Body of pancreas (tissue), 4 donors: ENCODE measurements at regions not wholly inside any gene's neighbourhood (a gene's known extent, or its start where the extent isn't known, plus 50 kb on each side); places are given as distances from the start of the nearest gene placed in this dataset.

Source experiments
- ATAC-seq: fragments of 150-250 bp; one replicate; pipeline ENCODE4 v1.9.1; 2016
- DNase-seq, 4 donors: peaks; one replicate each; pipeline ENCODE4 v3.0.0-alpha.2; 2019
- H3K27ac ChIP-seq, 4 donors: fragments of 200-600 bp; sonication (generic); 1 replicate in 3 of 4; 2 replicates in 1 of 4; pipeline versions ENCODE4 v1.5.1 to v1.6.1; 2016 to 2019; ENCODE audit warnings: mild to moderate bottlenecking in 1 of 4, mixed read lengths in 1 of 4, moderate library complexity in 1 of 4
- H3K27me3 ChIP-seq, 2 donors: fragments of 200-600 bp; sonication (generic); one replicate each; pipeline ENCODE4 v1.6.0; 2016; ENCODE audit warnings: mild to moderate bottlenecking in 1 of 2
- H3K36me3 ChIP-seq, 2 donors: fragments of 200-600 bp; sonication (generic); replicated peaks in 1 of 2; 2 replicates each; pipeline ENCODE4 v1.5.1; 2016; ENCODE audit warnings: low read depth in 2 of 2; ENCODE audit not compliant: insufficient read depth in 1 of 2
- H3K4me1 ChIP-seq: fragments of 200-600 bp; sonication (generic); one replicate; pipeline ENCODE4 v1.6.0; 2016
- H3K4me3 ChIP-seq, 2 donors: fragments of 200-600 bp; sonication (generic); 1 replicate in 1 of 2; 2 replicates in 1 of 2; pipeline ENCODE4 v1.5.1; 2016 to 2019
- H3K9me3 ChIP-seq, 3 donors: fragments of 200-600 bp; sonication (generic); 1 replicate in 2 of 3; 2 replicates in 1 of 3; pipeline ENCODE4 v1.5.1; 2016
- POLR2A ChIP-seq, 3 donors: fragments of 450-650 bp; IDR thresholded peaks; one replicate each; pipeline ENCODE4 v1.6.1; 2016; ENCODE audit warnings: antibody characterized with exemption in 3 of 3, mild to moderate bottlenecking in 2 of 3
- WGBS, 2 donors: methylation state at CpG; one replicate each; pipeline ENCODE4 v1.1.5; 2017; 5-methylcytosine and 5-hydroxymethylcytosine counted together
- intact Hi-C: fragments of 100-400 bp; cut with DNase I; formaldehyde crosslinking; loops from one replicate; pipeline ENCODE4 v1.15.1; 2023
- TF ChIP-seq, protein P1 (sequence below), 7 experiments: fragments of 450-650 bp in 4 of 7; fragments of 200-600 bp in 3 of 7; sonication (generic) in 3 of 7; IDR thresholded peaks; one replicate each; pipeline ENCODE4 v1.5.1; 2016 to 2019; ENCODE audit warnings: antibody characterized with exemption in 7 of 7

DNA sequence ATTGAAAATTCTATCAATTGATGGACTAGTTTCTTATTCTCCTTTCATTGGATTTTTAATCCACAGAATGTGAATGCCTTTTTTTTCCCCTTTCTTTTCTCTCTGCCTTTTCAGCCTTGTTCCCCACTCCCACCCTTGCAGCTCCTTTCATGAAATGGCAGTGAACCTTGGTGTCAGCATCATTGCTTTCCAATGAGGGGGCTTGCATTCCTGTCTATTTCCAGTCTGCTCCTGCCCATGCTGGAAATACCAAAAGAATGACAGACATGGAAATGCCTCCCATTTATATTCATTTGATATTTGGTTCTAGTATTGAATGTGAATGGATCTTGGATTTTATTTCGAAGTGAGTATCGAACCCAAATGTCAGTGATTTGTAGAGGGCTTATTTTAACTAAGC lies 162.7 kb upstream of the SGCD start:
- no peaks in the 10 kb centered on the region for H3K36me3 ChIP-seq
- ATAC-seq (no peak), DNase-seq (no peak)
- H3K27me3 ChIP-seq, result no peaks in the 10 kb centered on the region
- TF ChIP-seq, protein P1, sequence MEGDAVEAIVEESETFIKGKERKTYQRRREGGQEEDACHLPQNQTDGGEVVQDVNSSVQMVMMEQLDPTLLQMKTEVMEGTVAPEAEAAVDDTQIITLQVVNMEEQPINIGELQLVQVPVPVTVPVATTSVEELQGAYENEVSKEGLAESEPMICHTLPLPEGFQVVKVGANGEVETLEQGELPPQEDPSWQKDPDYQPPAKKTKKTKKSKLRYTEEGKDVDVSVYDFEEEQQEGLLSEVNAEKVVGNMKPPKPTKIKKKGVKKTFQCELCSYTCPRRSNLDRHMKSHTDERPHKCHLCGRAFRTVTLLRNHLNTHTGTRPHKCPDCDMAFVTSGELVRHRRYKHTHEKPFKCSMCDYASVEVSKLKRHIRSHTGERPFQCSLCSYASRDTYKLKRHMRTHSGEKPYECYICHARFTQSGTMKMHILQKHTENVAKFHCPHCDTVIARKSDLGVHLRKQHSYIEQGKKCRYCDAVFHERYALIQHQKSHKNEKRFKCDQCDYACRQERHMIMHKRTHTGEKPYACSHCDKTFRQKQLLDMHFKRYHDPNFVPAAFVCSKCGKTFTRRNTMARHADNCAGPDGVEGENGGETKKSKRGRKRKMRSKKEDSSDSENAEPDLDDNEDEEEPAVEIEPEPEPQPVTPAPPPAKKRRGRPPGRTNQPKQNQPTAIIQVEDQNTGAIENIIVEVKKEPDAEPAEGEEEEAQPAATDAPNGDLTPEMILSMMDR (IDR thresholded peaks at IDR 0.05), result no peak
- no peak for TF ChIP-seq POLR2A (IDR thresholded peaks at IDR 0.05)
- 45 to 48% methylated on average over 2 of the region's 2 CpGs for WGBS, 2 donors
- intact Hi-C loops, result no loop called here
- no peaks in the 10 kb centered on the region for H3K4me1 ChIP-seq
- no peak overlapping the region for H3K4me3 ChIP-seq
- H3K27ac ChIP-seq, result no peak overlapping the region
- no peaks in the 10 kb centered on the region for H3K9me3 ChIP-seq

DNA sequence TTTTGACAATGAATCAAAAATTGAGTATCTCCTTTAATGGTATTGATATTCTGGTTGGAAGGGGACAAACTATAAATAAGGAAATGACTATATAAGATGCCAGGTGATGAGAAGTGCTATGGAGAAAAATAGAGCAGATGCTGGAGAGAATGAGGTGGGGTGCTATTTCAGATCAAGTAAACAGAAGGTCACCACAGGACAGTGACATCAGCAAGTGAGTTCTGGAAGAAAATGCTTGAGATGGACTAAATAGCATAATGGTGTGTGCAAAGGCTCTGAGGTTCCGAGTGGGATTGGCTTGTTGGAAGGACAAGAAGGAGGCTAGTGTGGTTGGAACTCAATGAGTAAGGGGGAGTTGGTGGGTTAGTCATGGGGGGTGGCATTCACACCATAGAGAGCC lies 157.5 kb upstream of the SGCD start:
- Histone ChIP-seq H3K27ac (no peak overlapping the region), H3K36me3 (no peaks in the 10 kb centered on the region), H3K4me3 (no peak overlapping the region), H3K4me1 (no peaks in the 10 kb centered on the region), H3K27me3 (no peaks in the 10 kb centered on the region), H3K9me3 (no peaks in the 10 kb centered on the region)
- 75 to 77% methylated on average over 1 of the region's 1 CpG for WGBS, 2 donors
- TF ChIP-seq, protein P1 (IDR thresholded peaks at IDR 0.05), result no peak
- TF ChIP-seq POLR2A (IDR thresholded peaks at IDR 0.05), result no peak
- intact Hi-C loops, result no loop called here
- ATAC-seq, result no peak
- DNase-seq, result no peak

DNA sequence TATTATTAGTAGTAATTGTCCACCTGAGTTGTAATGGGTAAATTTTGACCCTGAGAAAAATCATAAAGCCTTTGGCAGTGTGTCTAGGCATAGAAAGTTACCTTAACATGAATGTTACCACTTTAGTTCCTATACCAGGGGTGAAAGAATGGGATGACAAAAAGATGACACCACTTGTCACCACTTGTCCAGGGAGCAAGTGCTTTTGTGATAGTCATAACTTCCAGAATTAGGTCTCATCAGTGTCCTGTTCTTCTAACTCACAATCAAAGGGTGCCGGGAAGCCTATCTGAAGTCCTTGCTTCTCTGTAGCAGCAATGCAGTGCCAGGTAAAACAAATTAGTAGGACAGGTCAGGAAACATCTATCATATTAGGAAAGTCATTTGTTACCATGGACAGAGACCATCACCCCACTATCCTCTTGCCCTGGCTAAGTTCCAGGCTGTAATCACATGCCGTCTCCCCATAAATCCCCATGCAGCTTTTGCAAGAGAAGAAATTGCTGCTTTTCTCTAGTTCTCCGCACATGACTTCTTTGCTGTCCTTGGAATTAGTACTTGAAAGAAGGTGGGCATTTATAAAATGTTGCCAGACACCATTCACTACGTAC lies 156.5 kb upstream of the SGCD start:
- no peaks in the 10 kb centered on the region for H3K9me3 ChIP-seq
- no peak for DNase-seq
- H3K27ac ChIP-seq, result no peak overlapping the region
- no peaks in the 10 kb centered on the region for H3K27me3 ChIP-seq
- H3K4me3 ChIP-seq, result no peak overlapping the region
- H3K36me3 ChIP-seq, result no peaks in the 10 kb centered on the region
- intact Hi-C loops, result no loop called here
- no peak for ATAC-seq
- 78 to 79% methylated on average over 4 of the region's 4 CpGs for WGBS, 2 donors
- no peak for TF ChIP-seq POLR2A (IDR thresholded peaks at IDR 0.05)
- TF ChIP-seq, protein P1 (IDR thresholded peaks at IDR 0.05), result no peak
- no peaks in the 10 kb centered on the region for H3K4me1 ChIP-seq

DNA sequence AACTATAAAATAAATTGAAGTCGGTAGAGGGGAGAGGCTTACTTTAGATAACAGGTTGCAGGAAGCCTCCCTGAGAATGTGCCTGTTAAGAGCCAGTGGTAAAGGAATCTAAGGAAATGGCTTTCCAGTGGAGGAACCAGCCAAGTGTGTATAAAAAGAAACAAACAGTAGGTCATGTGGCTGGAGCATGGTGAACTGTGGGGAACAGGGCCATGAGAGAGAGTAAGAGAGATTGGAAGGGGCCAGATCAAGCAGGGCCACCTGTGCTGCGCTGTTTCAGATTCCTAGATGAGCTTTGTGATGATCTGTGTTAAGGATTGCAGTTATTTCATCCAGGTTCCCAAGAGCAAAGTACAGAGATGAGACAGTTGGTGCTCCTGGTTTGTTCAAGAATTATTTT lies 152.7 kb upstream of the SGCD start:
- Histone ChIP-seq H3K27ac (no peak overlapping the region), H3K36me3 (no peaks in the 10 kb centered on the region), H3K4me3 (no peak overlapping the region), H3K27me3 (no peaks in the 10 kb centered on the region), H3K4me1 (no peaks in the 10 kb centered on the region), H3K9me3 (no peaks in the 10 kb centered on the region)
- intact Hi-C loops, result no loop called here
- 52 to 56% methylated on average over 2 of the region's 2 CpGs for WGBS, 2 donors
- no peak for TF ChIP-seq POLR2A (IDR thresholded peaks at IDR 0.05)
- TF ChIP-seq, protein P1 (IDR thresholded peaks at IDR 0.05), result no peak
- DNase-seq, result no peak
- ATAC-seq, result no peak

DNA sequence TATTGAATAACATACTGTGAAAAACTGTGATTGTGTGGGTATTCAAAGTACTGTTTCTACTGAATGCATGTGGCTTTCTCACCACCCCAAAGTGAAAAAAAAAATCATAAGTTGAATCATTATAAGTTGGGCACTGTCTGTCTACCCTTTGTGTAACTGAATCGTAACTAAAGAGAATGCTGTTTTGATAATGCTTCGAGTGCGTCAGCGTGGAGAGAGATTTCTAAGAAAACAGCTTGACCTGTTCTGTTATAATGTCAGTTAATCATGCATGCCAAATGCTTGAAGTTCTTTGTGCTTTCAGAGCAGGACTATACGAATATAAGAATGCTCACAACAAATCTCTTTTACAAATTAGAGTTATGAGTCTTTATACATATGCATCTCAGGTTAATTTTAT lies 148.8 kb upstream of the SGCD start:
- Histone ChIP-seq H3K27ac (no peak overlapping the region), H3K36me3 (no peaks in the 10 kb centered on the region), H3K4me1 (no peaks in the 10 kb centered on the region), H3K4me3 (no peak overlapping the region), H3K27me3 (no peaks in the 10 kb centered on the region), H3K9me3 (no peaks in the 10 kb centered on the region)
- intact Hi-C loops, result no loop called here
- TF ChIP-seq, protein P1 (IDR thresholded peaks at IDR 0.05), result no peak
- TF ChIP-seq POLR2A (IDR thresholded peaks at IDR 0.05), result no peak
- DNase-seq (no peak), ATAC-seq (no peak)
- WGBS, 2 donors, result 47 to 58% methylated on average over 5 of the region's 5 CpGs
